GM23248 (cell line): ENCODE measurements at regions not wholly inside any gene's neighbourhood (a gene's known extent, or its start where the extent isn't known, plus 50 kb on each side); places are given as distances from the start of the nearest gene placed in this dataset.

Experiments
- DNase-seq: peaks from one replicate; pipeline ENCODE4 v3.0.0-alpha.2; 2015
- H2AFZ ChIP-seq: fragments of 200-600 bp; sonication (generic); 2 replicates; pipeline ENCODE4 v1.6.1; 2016; ENCODE audit warnings: antibody characterized with exemption
- H3F3A ChIP-seq: fragments of 200-600 bp; sonication (generic); 2 replicates; pipeline ENCODE4 v1.6.1; 2016; ENCODE audit warnings: mild to moderate bottlenecking, antibody characterized with exemption, mixed run types; ENCODE audit not compliant: insufficient read depth
- H3K27ac ChIP-seq: fragments of 200-600 bp; sonication (generic); 2 replicates; pipeline ENCODE4 v1.5.1; 2016; ENCODE audit warnings: mild to moderate bottlenecking
- H3K27me3 ChIP-seq: fragments of 200-600 bp; sonication (generic); replicated peaks from 2 replicates; pipeline ENCODE4 v1.6.1; 2016; ENCODE audit warnings: mild to moderate bottlenecking; ENCODE audit not compliant: insufficient read depth
- H3K36me3 ChIP-seq: fragments of 200-600 bp; sonication (generic); 2 replicates; pipeline ENCODE4 v1.6.1; 2016; ENCODE audit warnings: low read depth, mild to moderate bottlenecking
- H3K4me1 ChIP-seq: fragments of 200-600 bp; sonication (generic); 2 replicates; pipeline ENCODE4 v1.6.1; 2016; ENCODE audit warnings: mild to moderate bottlenecking; ENCODE audit not compliant: insufficient read depth
- H3K4me2 ChIP-seq: fragments of 200-600 bp; sonication (generic); one replicate; pipeline ENCODE4 v1.6.1; 2016; ENCODE audit warnings: mild to moderate bottlenecking; ENCODE audit not compliant: unreplicated experiment
- H3K4me3 ChIP-seq: fragments of 200-600 bp; sonication (generic); 2 replicates; pipeline ENCODE4 v1.5.1; 2016; ENCODE audit warnings: mild to moderate bottlenecking
- H3K79me2 ChIP-seq: fragments of 200-600 bp; sonication (generic); 2 replicates; pipeline ENCODE4 v1.6.1; 2016; ENCODE audit warnings: mild to moderate bottlenecking; ENCODE audit not compliant: insufficient read depth
- H3K9ac ChIP-seq: fragments of 200-600 bp; sonication (generic); 2 replicates; pipeline ENCODE4 v1.6.1; 2016; ENCODE audit warnings: mild to moderate bottlenecking
- H3K9me2 ChIP-seq: fragments of 200-600 bp; sonication (generic); 2 replicates; pipeline ENCODE4 v1.6.1; 2016; ENCODE audit warnings: mixed run types, mild to moderate bottlenecking, moderate library complexity; ENCODE audit not compliant: insufficient read depth
- H3K9me3 ChIP-seq: fragments of 200-600 bp; sonication (generic); one replicate; pipeline ENCODE4 v1.6.1; 2017; ENCODE audit warnings: low read depth
- H4K20me1 ChIP-seq: fragments of 200-600 bp; sonication (generic); 2 replicates; pipeline ENCODE4 v1.6.0; 2016; ENCODE audit not compliant: insufficient read depth
- EZH2 ChIP-seq: fragments of 200-600 bp; sonication (generic); IDR thresholded peaks from 2 replicates; pipeline ENCODE4 v1.6.1; 2018; ENCODE audit warnings: antibody characterized with exemption, mild to moderate bottlenecking; ENCODE audit not compliant: insufficient read depth, poor library complexity, severe bottlenecking
- EZH2phosphoT487 ChIP-seq: fragments of 200-600 bp; sonication (generic); IDR thresholded peaks from 2 replicates; pipeline ENCODE4 v1.6.1; 2018; ENCODE audit warnings: antibody characterized with exemption, moderate library complexity, mild to moderate bottlenecking, low read depth; ENCODE audit not compliant: insufficient read depth
- WGBS, 2 experiments: methylation state at CpG; one replicate each; pipeline ENCODE4 v1.1.6; 2015 to 2017; ENCODE audit warnings: low lambda C conversion rate in 2 of 2, low coverage in 1 of 2; ENCODE audit errors: missing lambda C conversion rate in 2 of 2; 5-methylcytosine and 5-hydroxymethylcytosine counted together
- in situ Hi-C: fragments of 300-500 bp; cut with MboI; formaldehyde crosslinking; loops from 2 replicates; pipeline ENCODE4 v1.15.0; 2020

- Histone ChIP-seq H3K27ac (no peak overlapping the region), H3K4me3 (no peak overlapping the region), H3K79me2 (no peaks in the 10 kb centered on the region), H4K20me1 (no peaks in the 10 kb centered on the region), H3K27me3 (no peaks in the 10 kb centered on the region), H2AFZ (no peak overlapping the region), H3K4me1 (no peaks in the 10 kb centered on the region), H3K4me2 (no peak overlapping the region), H3K9ac (no peak overlapping the region), H3K36me3 (no peaks in the 10 kb centered on the region), H3F3A (no peaks in the 10 kb centered on the region), H3K9me3 (no peaks in the 10 kb centered on the region), H3K9me2 (no peaks in the 10 kb centered on the region)
- TF ChIP-seq EZH2phosphoT487 (no peak), EZH2 (no peak)
- DNase-seq: peak; percentile 67
- WGBS, 2 experiments: 33 to 71% methylated on average over 1 of the region's 1 CpG
- in situ Hi-C loops: no loop called here
Observed at GRCh38 chr1:199463521-199464127, 563.9 kb upstream of the NR5A2 start.

- H3K9me2 ChIP-seq: no peaks in the 10 kb centered on the region
- DNase-seq: no peak
- H3K79me2 ChIP-seq: no peaks in the 10 kb centered on the region
- H3K27ac ChIP-seq: no peak overlapping the region
- H3F3A ChIP-seq: no peaks in the 10 kb centered on the region
- no peaks in the 10 kb centered on the region for H3K27me3 ChIP-seq
- TF ChIP-seq EZH2phosphoT487 (no peak), EZH2 (no peak)
- H3K4me1 ChIP-seq: no peaks in the 10 kb centered on the region
- H3K4me3 ChIP-seq: no peak overlapping the region
- no peak overlapping the region for H3K4me2 ChIP-seq
- H3K9me3 ChIP-seq: no peaks in the 10 kb centered on the region
- in situ Hi-C loops: no loop called here
- no peaks in the 10 kb centered on the region for H3K36me3 ChIP-seq
- H4K20me1 ChIP-seq: no peaks in the 10 kb centered on the region
- WGBS, 2 experiments: 2% methylated on average over 2 of the region's 2 CpGs
- no peak overlapping the region for H2AFZ ChIP-seq
- no peak overlapping the region for H3K9ac ChIP-seq
Observed at GRCh38 chr1:199466961-199467360, 560.5 kb upstream of the NR5A2 start.

GRCh38 chr1:199472018-199472417 lies 555.5 kb upstream of the NR5A2 start:
- Histone ChIP-seq H3K9ac (no peak overlapping the region), H3K4me2 (no peak overlapping the region), H3K27ac (no peak overlapping the region), H4K20me1 (no peaks in the 10 kb centered on the region), H3K4me3 (no peak overlapping the region), H3K4me1 (no peaks in the 10 kb centered on the region), H3K27me3 (no peaks in the 10 kb centered on the region), H3K9me3 (no peaks in the 10 kb centered on the region), H2AFZ (no peak overlapping the region), H3K36me3 (no peaks in the 10 kb centered on the region), H3F3A (no peaks in the 10 kb centered on the region), H3K79me2 (no peaks in the 10 kb centered on the region), H3K9me2 (no peaks in the 10 kb centered on the region)
- in situ Hi-C loops: no loop called here
- TF ChIP-seq EZH2phosphoT487: no peak
- TF ChIP-seq EZH2: no peak
- DNase-seq: no peak
- WGBS, 2 experiments: 19 to 32% methylated on average over 2 of the region's 2 CpGs

- H3K4me1 ChIP-seq: no peaks in the 10 kb centered on the region
- no peak overlapping the region for H3K4me3 ChIP-seq
- no peak overlapping the region for H3K27ac ChIP-seq
- H4K20me1 ChIP-seq: no peaks in the 10 kb centered on the region
- H3K9me2 ChIP-seq: no peaks in the 10 kb centered on the region
- H3K79me2 ChIP-seq: no peaks in the 10 kb centered on the region
- no peaks in the 10 kb centered on the region for H3K9me3 ChIP-seq
- TF ChIP-seq EZH2phosphoT487 (no peak), EZH2 (no peak)
- WGBS, 2 experiments: 60 to 68% methylated on average over 6 of the region's 6 CpGs
- H3K9ac ChIP-seq: no peak overlapping the region
- in situ Hi-C loops: no loop called here
- H3K36me3 ChIP-seq: no peaks in the 10 kb centered on the region
- H2AFZ ChIP-seq: no peak overlapping the region
- no peak for DNase-seq
- H3K4me2 ChIP-seq: no peak overlapping the region
- no peaks in the 10 kb centered on the region for H3F3A ChIP-seq
- H3K27me3 ChIP-seq: no peaks in the 10 kb centered on the region
Observed at GRCh38 chr1:199472978-199473377, 554.5 kb upstream of the NR5A2 start.

GRCh38 chr1:199474738-199475137 lies 552.8 kb upstream of the NR5A2 start:
- H3K9me3 ChIP-seq: no peaks in the 10 kb centered on the region
- TF ChIP-seq EZH2phosphoT487 (no peak), EZH2 (no peak)
- H3K9ac ChIP-seq: no peak overlapping the region
- in situ Hi-C loops: no loop called here
- no peaks in the 10 kb centered on the region for H3F3A ChIP-seq
- H3K79me2 ChIP-seq: no peaks in the 10 kb centered on the region
- H3K9me2 ChIP-seq: no peaks in the 10 kb centered on the region
- H3K4me2 ChIP-seq: no peak overlapping the region
- no peaks in the 10 kb centered on the region for H3K36me3 ChIP-seq
- H3K4me3 ChIP-seq: no peak overlapping the region
- H3K4me1 ChIP-seq: no peaks in the 10 kb centered on the region
- no peak overlapping the region for H3K27ac ChIP-seq
- DNase-seq: no peak
- no peaks in the 10 kb centered on the region for H3K27me3 ChIP-seq
- no peak overlapping the region for H2AFZ ChIP-seq
- no peaks in the 10 kb centered on the region for H4K20me1 ChIP-seq
- WGBS, 2 experiments: 7 to 8% methylated on average over 2 of the region's 2 CpGs
